Coronary artery (tissue), 2 donors: ENCODE measurements at regions not wholly inside any gene's neighbourhood (a gene's known extent, or its start where the extent isn't known, plus 50 kb on each side); places are given as distances from the start of the nearest gene placed in this dataset.

Source experiments
- DNase-seq: peaks from one replicate; pipeline ENCODE4 v3.0.0-alpha.2; 2017; ENCODE audit warnings: low spot score
- H3K27ac ChIP-seq, 2 donors: fragments of 200-600 bp; sonication (generic); one replicate each; pipeline ENCODE4 v1.5.1; 2016 to 2019
- H3K4me3 ChIP-seq: fragments of 200-600 bp; sonication (generic); 2 replicates; pipeline ENCODE4 v1.5.1; 2016; ENCODE audit warnings: mild to moderate bottlenecking, moderate library complexity
- CTCF ChIP-seq: fragments of 200-600 bp; sonication (generic); IDR thresholded peaks from one replicate; pipeline ENCODE4 v1.5.1; 2019; ENCODE audit warnings: antibody characterized with exemption

DNA sequence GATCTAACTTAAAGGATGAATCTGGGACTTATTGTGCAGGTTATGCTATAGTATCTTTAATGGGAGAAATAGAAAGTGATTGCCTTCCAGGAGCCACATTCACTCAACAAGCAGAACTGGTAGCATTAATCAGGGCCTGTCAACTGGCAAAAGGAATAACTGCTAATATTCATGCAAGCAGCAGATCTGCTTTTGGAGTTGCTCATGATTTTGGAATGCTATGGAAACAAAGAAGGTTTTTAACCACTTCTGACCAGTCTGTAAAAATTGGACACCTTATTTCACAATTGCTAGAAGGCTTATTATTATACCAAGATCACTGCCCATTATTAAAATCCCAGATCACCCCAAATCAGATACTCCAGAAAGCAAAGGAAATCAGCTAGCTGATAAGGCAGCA, 200.4 kb downstream of the MREG start:
- Histone ChIP-seq H3K27ac (no peak overlapping the region), H3K4me3 (no peak overlapping the region)
- no peak for TF ChIP-seq CTCF
- no peak for DNase-seq

- no peak for DNase-seq
- no peak overlapping the region for H3K4me3 ChIP-seq
- H3K27ac ChIP-seq: no peak overlapping the region
- no peak for TF ChIP-seq CTCF
Measured at GRCh38 chr2:215811409-215812345, 201.7 kb downstream of the MREG start.

- no peak overlapping the region for H3K4me3 ChIP-seq
- no peak for DNase-seq
- H3K27ac ChIP-seq: no peak overlapping the region
- TF ChIP-seq CTCF: no peak
Measured at GRCh38 chr2:215811003-215811402, 202.3 kb downstream of the MREG start.

DNA sequence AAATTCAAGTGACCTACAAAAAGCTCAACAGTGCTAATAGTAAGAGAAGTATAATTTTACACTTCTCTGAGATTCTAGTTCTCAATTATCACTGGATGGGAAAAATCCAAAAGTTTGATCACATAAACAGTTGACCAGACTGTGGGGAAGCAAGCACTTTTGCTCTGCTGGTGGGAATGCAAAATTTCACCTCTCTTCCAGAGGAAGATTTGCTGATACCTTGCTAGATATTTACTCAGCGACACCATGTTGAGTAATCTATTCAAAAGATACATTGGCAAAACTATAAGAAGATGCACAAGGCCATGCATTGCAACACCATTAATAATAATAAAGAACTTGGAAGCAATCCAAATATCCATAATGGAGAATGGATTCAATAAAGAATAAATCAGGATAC, 204.4 kb downstream of the MREG start:
- Histone ChIP-seq H3K4me3 (no peak overlapping the region), H3K27ac (no peak overlapping the region)
- no peak for DNase-seq
- TF ChIP-seq CTCF: no peak

DNA sequence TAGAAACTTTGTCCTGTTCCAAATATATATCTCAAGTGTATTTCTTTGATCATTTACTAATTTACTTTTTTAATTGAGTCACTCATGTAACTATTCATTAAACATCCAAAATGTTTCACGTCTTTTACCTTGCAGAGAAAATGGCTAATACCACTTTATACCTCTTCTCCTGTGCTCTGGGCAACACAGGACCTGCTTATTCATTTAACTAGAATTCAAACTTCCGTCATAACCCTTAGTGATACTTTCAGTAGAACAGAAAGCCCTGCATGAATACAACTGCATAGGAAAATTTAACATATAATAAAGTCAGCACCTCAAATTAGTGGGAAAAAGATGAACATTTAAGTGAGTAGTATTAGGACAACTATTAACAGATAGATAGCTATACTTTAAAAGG, 205.2 kb downstream of the MREG start:
- no peak for TF ChIP-seq CTCF

DNA sequence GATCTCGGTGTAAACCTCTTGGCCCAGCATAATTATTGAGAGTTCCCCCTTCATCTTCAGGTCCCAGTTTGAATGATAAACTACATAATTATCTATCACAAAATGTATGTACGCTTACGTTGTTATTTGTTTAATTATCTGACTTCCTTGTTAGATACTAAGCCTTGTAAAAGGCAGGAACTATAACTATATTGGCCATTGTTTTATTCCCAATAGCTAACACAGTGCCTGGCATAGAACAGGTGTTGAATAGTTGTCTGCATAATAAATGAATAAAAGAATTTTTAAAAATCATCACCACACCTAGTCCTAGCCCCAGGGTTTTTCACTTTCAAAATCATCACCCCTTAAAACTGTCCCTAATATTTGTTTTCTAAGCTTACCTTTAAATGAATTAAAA, 207.9 kb downstream of the MREG start:
- no peak for DNase-seq
- no peak for TF ChIP-seq CTCF

More for the DNA sequence above, 205.2 kb downstream of the MREG start:
- H3K4me3 ChIP-seq: no peak overlapping the region
- no peak for DNase-seq
- H3K27ac ChIP-seq: no peak overlapping the region

GRCh38 chr2:215803150-215803549, 210.2 kb downstream of the MREG start:
- Histone ChIP-seq H3K4me3 (no peak overlapping the region), H3K27ac (no peak overlapping the region)
- no peak for TF ChIP-seq CTCF
- no peak for DNase-seq

More for the DNA sequence above, 207.9 kb downstream of the MREG start:
- Histone ChIP-seq H3K27ac (no peak overlapping the region), H3K4me3 (no peak overlapping the region)
